ENCODE measurements at regions not wholly inside any gene's neighbourhood (a gene's known extent, or its start where the extent isn't known, plus 50 kb on each side); places are given as distances from the start of the nearest gene placed in this dataset.
A peak's percentile ranks its signal among the peaks of the same experiment; 100 is the strongest.

DNA sequence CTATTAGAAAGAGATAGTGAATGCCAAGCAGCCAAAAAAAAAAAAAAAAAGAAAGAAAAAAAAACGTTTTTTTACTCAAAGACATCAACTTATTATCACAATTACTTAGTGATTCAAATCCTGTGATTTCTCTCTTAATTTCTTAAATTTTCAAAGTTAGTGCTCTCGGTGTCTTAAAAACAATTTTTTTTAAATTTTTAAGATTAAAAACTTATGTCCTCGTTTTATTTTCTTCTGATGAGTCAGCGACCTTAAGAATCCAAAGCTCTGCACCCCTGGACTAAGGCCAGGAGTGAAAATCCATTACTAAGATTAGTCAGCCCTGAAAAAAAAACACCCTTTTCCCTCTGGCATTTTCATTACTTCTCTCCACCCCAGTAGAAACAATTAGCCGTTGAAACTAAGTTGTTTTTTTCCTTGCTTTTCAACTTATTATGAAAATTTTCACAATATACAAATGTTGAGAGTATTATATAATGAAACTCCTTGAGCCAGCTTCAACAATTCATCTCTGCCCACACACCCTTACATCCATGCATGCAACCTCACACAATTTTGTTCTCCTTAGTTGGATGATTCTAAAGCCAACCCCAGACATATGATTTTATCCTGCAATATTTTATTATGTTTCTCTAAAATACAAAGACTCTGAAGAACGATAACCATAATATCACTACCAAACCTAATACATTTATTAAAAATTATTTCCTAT, 85.6 kb upstream of the CARMIL1 start:
- no peaks in the 10 kb centered on the region for H3K4me1 ChIP-seq (ENCODE audit: low read depth)
- TF ChIP-seq, protein P1, sequence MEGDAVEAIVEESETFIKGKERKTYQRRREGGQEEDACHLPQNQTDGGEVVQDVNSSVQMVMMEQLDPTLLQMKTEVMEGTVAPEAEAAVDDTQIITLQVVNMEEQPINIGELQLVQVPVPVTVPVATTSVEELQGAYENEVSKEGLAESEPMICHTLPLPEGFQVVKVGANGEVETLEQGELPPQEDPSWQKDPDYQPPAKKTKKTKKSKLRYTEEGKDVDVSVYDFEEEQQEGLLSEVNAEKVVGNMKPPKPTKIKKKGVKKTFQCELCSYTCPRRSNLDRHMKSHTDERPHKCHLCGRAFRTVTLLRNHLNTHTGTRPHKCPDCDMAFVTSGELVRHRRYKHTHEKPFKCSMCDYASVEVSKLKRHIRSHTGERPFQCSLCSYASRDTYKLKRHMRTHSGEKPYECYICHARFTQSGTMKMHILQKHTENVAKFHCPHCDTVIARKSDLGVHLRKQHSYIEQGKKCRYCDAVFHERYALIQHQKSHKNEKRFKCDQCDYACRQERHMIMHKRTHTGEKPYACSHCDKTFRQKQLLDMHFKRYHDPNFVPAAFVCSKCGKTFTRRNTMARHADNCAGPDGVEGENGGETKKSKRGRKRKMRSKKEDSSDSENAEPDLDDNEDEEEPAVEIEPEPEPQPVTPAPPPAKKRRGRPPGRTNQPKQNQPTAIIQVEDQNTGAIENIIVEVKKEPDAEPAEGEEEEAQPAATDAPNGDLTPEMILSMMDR (IDR thresholded peaks at IDR 0.05) = no peak
- no peak for DNase-seq
- intact Hi-C loops (cut with DNase I, micrococcal nuclease) = no loop called here
- no peaks in the 10 kb centered on the region for H3K36me3 ChIP-seq (ENCODE audit: low read depth)
- no peak overlapping the region for H3K4me3 ChIP-seq
- ATAC-seq = no peak
- H3K9me3 ChIP-seq = no peaks in the 10 kb centered on the region

DNA sequence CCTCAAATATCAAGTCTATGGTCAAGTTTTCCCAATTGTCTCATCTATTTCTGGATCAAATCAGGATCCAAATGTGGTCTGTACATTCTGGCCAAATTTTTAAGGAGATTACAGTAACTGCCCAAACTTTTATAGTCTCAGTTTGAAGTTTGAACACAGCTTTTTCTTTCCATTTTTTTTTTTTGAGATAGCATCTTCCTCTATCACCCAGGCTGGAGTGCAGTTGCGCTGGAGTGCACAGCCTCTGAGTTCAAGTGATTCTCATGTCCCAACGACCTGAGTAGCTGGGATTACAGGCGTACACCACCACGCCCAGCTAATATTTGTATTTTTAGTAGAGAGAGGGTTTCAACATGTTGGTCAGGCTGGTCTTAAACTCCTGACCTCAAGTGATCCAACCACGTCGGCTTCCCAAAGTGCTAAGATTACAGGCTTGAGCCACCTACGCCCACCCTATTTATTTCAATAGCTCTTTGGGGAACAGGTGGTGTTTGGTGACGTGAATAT, 84.9 kb upstream of the CARMIL1 start:
- intact Hi-C loops (cut with DNase I, micrococcal nuclease) = no loop called here

DNA sequence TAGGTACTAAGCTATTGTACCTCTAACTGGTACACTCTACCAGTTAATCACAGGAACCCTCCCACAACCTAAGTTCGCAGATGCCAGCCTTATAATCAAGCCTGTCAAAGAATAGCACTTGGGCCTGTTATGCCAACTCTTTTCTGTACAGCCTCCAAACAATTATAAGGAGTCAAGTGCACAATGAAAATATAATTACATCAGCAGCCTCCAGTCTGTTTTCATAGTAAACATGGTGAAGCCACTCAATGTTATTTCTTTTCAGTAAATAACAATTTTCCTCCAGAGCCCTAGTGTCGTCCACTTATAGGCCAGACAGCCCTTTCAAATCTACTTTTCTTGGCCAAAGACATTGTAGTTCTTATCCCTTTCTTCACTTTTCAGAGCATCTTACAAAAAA, 82.7 kb upstream of the CARMIL1 start:
- Histone ChIP-seq H3K4me1 (ENCODE audit: low read depth) (no peaks in the 10 kb centered on the region), H3K4me3 (no peak overlapping the region), H3K36me3 (ENCODE audit: low read depth) (no peaks in the 10 kb centered on the region), H3K9me3 (no peaks in the 10 kb centered on the region)
- no peak for DNase-seq
- intact Hi-C loops (cut with DNase I, micrococcal nuclease) = no loop called here
- TF ChIP-seq, protein P1 (IDR thresholded peaks at IDR 0.05) = no peak
- ATAC-seq = no peak

More for the DNA sequence above, 84.9 kb upstream of the CARMIL1 start:
- TF ChIP-seq, protein P1 (IDR thresholded peaks at IDR 0.05) = no peak
- Histone ChIP-seq H3K36me3 (ENCODE audit: low read depth) (no peaks in the 10 kb centered on the region), H3K4me1 (ENCODE audit: low read depth) (no peaks in the 10 kb centered on the region), H3K4me3 (no peak overlapping the region), H3K9me3 (no peaks in the 10 kb centered on the region)
- no peak for DNase-seq
- no peak for ATAC-seq

DNA sequence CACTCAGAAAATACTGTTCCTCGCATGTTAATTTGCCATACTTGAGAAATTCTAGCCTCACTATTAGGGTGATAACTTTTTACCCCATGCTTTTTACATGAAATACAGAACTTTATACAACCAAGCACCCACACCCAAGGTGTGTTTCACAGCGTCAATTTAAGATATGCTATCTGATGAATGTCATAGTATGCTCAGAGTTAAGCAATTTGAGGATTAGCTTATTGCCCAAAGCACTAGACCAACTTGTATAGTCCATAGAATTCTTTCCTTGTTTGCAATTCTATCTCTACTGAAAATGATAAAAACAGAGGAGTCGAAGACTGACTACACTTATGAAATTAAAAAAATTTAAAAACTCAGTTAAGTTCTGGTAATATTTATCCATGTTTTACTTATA, 82.1 kb upstream of the CARMIL1 start:
- DNase-seq = no peak
- no peak overlapping the region for H3K4me3 ChIP-seq
- TF ChIP-seq, protein P1 (IDR thresholded peaks at IDR 0.05) = no peak
- ATAC-seq = peak; percentile 35
- intact Hi-C loops (cut with DNase I, micrococcal nuclease) = no loop called here
- H3K9me3 ChIP-seq = no peaks in the 10 kb centered on the region
- no peaks in the 10 kb centered on the region for H3K36me3 ChIP-seq (ENCODE audit: low read depth)
- no peaks in the 10 kb centered on the region for H3K4me1 ChIP-seq (ENCODE audit: low read depth)

DNA sequence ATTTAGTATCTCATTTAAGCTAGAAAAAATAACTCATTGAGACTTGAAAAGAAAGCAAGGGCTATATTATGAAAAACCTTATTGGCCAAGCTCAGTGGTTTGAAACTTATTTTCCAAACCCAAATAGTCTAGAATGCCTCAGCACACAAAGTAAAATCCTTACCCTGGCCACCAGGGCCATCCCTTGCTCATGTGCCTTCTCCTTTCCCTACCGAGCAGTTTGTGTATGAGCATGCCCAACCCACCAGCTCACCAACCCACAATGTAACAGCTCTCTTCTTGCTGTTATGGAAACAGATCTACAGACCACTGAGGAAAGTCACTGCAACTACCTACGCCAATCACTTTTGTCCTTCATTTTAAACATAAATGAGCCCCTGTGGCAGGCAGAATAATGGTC, 79.6 kb upstream of the CARMIL1 start:
- ATAC-seq = no peak
- intact Hi-C loops (cut with DNase I, micrococcal nuclease) = no loop called here
- TF ChIP-seq, protein P1 (IDR thresholded peaks at IDR 0.05) = no peak
- H3K4me3 ChIP-seq = no peak overlapping the region
- H3K4me1 ChIP-seq (ENCODE audit: low read depth) = no peaks in the 10 kb centered on the region
- DNase-seq = no peak
- no peaks in the 10 kb centered on the region for H3K36me3 ChIP-seq (ENCODE audit: low read depth)
- no peaks in the 10 kb centered on the region for H3K9me3 ChIP-seq

Measured in mucosa of descending colon (tissue), 3 donors.